Activated CD4-positive, alpha-beta T cell treated with anti-CD3 and anti-CD28 coated beads for 36 hours (primary cell): ENCODE measurements at regions not wholly inside any gene's neighbourhood (a gene's known extent, or its start where the extent isn't known, plus 50 kb on each side); places are given as distances from the start of the nearest gene placed in this dataset.
"Not testable (repeated sequence)": the region's sequence is repeated elsewhere in the genome, so short reads cannot be mapped to it uniquely, and the experiment has no call there.

Source experiments
- ATAC-seq: fragments of 200-7000 bp; cut with Tn5 transposase; one replicate; pipeline ENCODE4 v1.10.0; 2021; ENCODE audit warnings: mild to moderate bottlenecking, moderate library complexity
- CTCF ChIA-PET: fragments of 350-600 bp; sonication (Branson Sonifier 250); formaldehyde crosslinking; loops from one replicate; lab custom pipeline; 2021; ENCODE audit warnings: antibody characterized with exemption; lab: Charles Lee
- POLR2A ChIA-PET: fragments of 350-600 bp; sonication (Branson Sonifier 250); formaldehyde crosslinking; loops from one replicate; lab custom pipeline; 2021; ENCODE audit warnings: antibody characterized with exemption, inconsistent platforms; lab: Charles Lee
- DNase-seq: peaks from one replicate; pipeline ENCODE4 v3.0.0-alpha.2; 2020
- H3K27ac Mint-ChIP-seq: one replicate; pipeline ENCODE4 v1.8.0; 2021; ENCODE audit warnings: mixed read lengths
- H3K27me3 Mint-ChIP-seq: one replicate; pipeline ENCODE4 v1.8.0; 2021; ENCODE audit warnings: mixed read lengths
- H3K36me3 Mint-ChIP-seq: one replicate; pipeline ENCODE4 v1.8.0; 2021; ENCODE audit warnings: low read depth, mixed read lengths
- H3K4me1 Mint-ChIP-seq: one replicate; pipeline ENCODE4 v1.8.0; 2021; ENCODE audit warnings: mixed read lengths
- H3K4me3 Mint-ChIP-seq: one replicate; pipeline ENCODE4 v1.8.0; 2021; ENCODE audit warnings: mild to moderate bottlenecking, moderate library complexity, mixed read lengths
- H3K9me3 Mint-ChIP-seq: one replicate; pipeline ENCODE4 v1.8.0; 2021; ENCODE audit warnings: low read depth, mixed read lengths
- intact Hi-C, 2 experiments: fragments of 100-400 bp; cut with DNase I in 1 of 2; cut with micrococcal nuclease in 1 of 2; formaldehyde crosslinking; loops; one replicate each; pipeline versions ENCODE4 v1.14.2 to v1.15.1; 2022 to 2024; cut with DNase I, micrococcal nuclease

DNA sequence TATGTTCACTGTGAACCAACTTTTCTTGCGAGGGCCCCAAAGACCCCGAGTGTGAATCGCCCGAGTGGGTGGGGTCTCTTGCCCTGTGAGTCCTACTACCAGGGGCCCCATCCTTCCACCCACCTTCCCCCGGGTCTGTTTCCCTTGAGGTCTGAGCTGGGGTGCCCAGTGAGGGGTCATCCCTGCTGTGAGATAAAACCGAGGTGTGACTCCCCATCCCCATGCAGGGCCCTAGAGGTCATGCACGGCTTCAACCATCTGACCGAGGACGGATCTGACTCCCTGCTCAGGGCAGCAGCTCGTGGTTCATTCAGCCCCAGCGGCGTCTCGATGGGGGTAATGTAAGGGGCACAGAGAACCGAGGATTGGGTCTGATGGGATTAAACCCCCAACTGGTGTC, 103.1 kb upstream of the SULF2 start:
- intact Hi-C loops = no loop called here
- ATAC-seq (no peak), DNase-seq (no peak)
- ChIA-PET CTCF (no interaction called here), POLR2A (no interaction called here)
- Mint-ChIP-seq H3K27me3 (no peaks in the 10 kb centered on the region), H3K4me3 (no peak overlapping the region), H3K9me3 (no peaks in the 10 kb centered on the region), H3K27ac (no peak overlapping the region), H3K4me1 (no peaks in the 10 kb centered on the region), H3K36me3 (no peaks in the 10 kb centered on the region)

DNA sequence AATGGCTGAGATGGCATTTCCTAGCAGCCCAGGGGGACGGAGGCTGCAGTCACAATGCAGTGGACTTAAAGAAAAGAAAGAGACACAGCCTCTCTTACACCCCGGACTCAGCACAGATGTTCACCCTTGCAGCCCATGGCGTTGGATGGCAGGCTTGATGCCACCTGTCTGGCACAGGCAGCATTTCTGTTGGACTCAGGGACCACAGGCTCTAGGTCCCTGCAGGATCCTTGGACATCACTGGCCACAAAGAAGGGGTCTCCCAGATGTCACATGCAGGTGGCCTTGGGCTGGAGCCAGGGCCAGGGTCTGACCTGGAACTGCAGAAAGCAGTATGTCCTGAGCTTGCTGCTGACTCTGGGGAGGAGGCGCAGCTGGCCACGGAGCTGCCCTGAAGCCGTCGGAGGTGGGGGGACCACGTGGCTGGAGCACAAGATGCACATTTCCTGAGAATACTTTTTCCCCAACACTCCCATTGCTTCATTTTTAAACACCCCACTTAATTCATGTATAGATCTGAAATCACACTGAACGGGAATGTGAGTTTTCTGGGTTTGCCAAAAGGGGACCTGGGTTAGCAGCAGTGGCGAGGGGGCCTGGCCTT, 102.3 kb upstream of the SULF2 start:
- H3K27ac Mint-ChIP-seq = no peak overlapping the region
- H3K36me3 Mint-ChIP-seq = no peaks in the 10 kb centered on the region
- no peaks in the 10 kb centered on the region for H3K4me1 Mint-ChIP-seq
- intact Hi-C loops = no loop called here
- ChIA-PET POLR2A (no interaction called here), CTCF (no interaction called here)
- no peak for DNase-seq
- ATAC-seq = no peak
- no peaks in the 10 kb centered on the region for H3K27me3 Mint-ChIP-seq
- no peaks in the 10 kb centered on the region for H3K9me3 Mint-ChIP-seq
- no peak overlapping the region for H3K4me3 Mint-ChIP-seq

DNA sequence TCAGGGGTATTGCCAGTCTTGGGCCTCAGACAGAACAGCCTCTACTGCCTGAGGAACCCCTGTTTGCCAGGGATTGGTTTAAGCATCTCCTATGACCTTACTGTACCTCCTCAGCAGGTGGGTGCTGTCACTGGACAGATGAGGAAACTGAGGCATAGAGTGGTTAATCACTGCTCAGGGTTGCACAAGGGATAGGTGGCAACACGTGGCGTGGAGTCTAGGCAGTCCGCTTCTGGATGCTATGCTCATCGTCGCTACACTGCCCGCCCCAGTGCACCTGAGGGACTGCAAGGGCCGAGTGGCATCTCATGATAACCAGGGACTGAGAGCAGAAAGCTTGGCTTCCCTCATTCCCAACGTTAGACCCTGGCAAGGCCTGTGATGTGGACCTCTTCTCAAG, 101.8 kb upstream of the SULF2 start:
- POLR2A ChIA-PET = no interaction called here
- Mint-ChIP-seq H3K4me1 (no peaks in the 10 kb centered on the region), H3K9me3 (no peaks in the 10 kb centered on the region), H3K27me3 (no peaks in the 10 kb centered on the region), H3K4me3 (no peak overlapping the region), H3K36me3 (no peaks in the 10 kb centered on the region), H3K27ac (no peak overlapping the region)
- intact Hi-C loops = no loop called here
- ATAC-seq = no peak
- no peak for DNase-seq
- CTCF ChIA-PET = no interaction called here

DNA sequence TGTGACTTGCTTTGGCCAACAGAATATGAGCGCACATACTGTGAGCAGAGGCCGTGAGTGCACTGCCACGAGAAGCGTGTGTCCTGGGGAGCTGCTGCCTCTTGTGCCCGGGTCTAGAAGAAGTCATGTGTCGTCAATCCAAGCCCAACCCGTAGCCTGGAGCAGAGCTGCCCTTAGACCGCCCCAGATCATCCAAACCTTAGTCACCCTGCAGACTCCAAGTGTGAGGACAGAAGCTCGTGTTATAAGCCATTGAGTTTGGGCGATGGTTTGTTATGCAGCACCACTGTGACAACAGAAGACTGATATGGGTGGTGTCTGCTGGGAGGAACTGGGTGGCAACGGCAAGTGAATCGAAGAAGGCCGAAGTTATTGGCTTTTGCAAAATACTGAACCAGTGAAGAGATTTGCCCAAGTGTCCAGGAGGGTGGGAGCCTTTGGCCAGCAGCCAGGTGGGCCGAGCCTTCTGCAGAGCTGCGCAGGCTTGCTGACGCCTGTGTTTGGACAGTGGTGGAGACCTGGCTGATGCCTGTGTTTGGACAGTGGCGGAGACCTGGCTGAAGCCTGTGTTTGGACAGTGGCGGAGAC, 101.3 kb upstream of the SULF2 start:
- H3K4me1 Mint-ChIP-seq = no peaks in the 10 kb centered on the region
- intact Hi-C loops = no loop called here
- ChIA-PET POLR2A (no interaction called here), CTCF (no interaction called here)
- DNase-seq (no peak), ATAC-seq (no peak)
- H3K27ac Mint-ChIP-seq = no peak overlapping the region
- H3K27me3 Mint-ChIP-seq = no peaks in the 10 kb centered on the region
- no peak overlapping the region for H3K4me3 Mint-ChIP-seq
- H3K36me3 Mint-ChIP-seq = no peaks in the 10 kb centered on the region
- H3K9me3 Mint-ChIP-seq = no peaks in the 10 kb centered on the region

DNA sequence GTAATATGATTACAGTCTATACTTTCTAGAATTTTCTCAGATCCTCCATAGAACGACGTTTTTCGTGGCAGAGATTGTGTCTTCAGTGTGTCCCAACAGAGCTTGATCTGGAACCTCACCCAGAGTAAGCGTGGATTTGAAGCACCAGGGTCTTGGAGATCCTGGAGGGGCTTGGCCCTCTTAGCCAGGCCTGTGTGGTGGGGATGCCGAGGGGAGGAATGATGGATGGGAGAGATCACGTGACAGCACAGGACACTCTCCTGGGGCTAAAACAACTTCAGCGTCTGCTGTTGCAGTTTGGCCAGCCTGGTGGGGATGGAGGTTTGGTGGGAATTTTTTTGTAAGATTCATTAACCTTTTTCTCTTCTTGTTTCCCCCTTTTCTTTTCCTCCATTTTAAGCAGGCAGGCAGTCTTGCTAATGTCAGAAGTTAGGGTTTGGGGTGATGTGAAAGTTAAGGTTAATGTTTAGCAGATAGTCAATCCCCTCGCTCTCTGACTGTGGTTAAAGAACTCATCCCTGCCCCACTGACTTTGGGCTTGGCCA, 100.7 kb upstream of the SULF2 start:
- ChIA-PET POLR2A (no interaction called here), CTCF (no interaction called here)
- H3K9me3 Mint-ChIP-seq = no peaks in the 10 kb centered on the region
- no peaks in the 10 kb centered on the region for H3K27me3 Mint-ChIP-seq
- H3K27ac Mint-ChIP-seq = no peak overlapping the region
- no peaks in the 10 kb centered on the region for H3K36me3 Mint-ChIP-seq
- H3K4me3 Mint-ChIP-seq = no peak overlapping the region
- DNase-seq (no peak), ATAC-seq (no peak)
- no peaks in the 10 kb centered on the region for H3K4me1 Mint-ChIP-seq
- intact Hi-C loops = no loop called here

DNA sequence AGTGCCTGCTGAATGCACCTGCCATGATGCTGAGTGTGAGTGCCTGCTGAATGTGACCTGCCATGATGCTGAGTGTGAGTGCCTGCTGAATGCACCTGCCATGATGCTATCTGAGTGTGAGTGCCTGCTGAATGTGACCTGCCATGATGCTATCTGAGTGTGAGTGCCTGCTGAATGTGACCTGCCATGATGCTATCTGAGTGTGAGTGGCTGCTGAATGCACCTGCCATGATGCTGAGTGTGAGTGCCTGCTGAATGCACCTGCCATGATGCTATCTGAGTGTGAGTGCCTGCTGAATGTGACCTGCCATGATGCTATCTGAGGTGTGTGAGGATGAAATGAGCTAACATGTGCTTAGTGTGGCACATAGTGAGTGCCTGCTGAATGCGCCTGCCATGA, 98.7 kb upstream of the SULF2 start:
- CTCF ChIA-PET, DNase-seq, intact Hi-C loops, POLR2A ChIA-PET, H3K36me3 Mint-ChIP-seq, H3K4me3 Mint-ChIP-seq, H3K27ac Mint-ChIP-seq, H3K27me3 Mint-ChIP-seq, H3K9me3 Mint-ChIP-seq, H3K4me1 Mint-ChIP-seq, ATAC-seq: not testable (repeated sequence)

DNA sequence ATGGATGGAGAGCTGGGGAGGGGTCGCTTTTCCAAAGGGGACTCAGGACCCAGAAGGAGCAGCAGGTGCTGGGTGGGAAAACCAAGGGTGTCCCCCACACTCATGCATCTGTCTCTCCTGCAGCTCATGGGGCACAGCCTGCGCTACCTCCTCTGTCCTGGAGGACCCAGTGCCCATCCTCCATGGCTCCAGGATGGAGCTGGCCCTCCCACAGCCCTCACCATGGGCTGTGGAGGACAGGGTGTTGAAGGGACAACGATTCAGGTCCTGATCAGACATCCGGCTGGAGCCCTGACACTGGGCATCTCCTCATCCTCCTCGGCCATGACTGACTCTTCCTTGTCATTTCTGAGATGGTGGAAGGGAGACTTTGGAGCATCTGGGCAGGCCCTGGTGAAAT, 97.9 kb upstream of the SULF2 start:
- Mint-ChIP-seq H3K9me3 (no peaks in the 10 kb centered on the region), H3K27ac (no peak overlapping the region), H3K4me3 (no peak overlapping the region), H3K36me3 (no peaks in the 10 kb centered on the region), H3K4me1 (no peaks in the 10 kb centered on the region), H3K27me3 (no peaks in the 10 kb centered on the region)
- CTCF ChIA-PET = no interaction called here
- intact Hi-C loops = no loop called here
- no peak for DNase-seq
- no peak for ATAC-seq
- POLR2A ChIA-PET = no interaction called here

DNA sequence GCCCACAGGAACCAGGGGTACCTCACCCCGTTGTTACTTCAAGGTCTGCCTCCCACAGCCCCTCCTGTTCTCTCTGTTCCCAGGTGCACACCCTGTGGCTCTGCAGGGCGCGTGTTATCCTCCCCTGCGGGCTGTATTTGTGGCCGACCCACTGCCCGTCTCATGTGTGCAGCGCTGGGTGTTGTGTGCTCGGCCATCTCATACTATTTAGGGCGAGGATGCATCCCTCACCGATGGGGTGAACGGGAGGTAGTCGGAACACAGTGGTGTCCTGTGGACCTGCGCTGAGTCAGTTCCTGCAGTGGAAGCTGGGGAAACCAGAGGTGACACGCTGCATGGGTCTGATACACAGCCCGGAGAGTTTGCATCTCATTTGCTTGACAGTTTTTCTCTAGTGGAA, 94.5 kb upstream of the SULF2 start:
- DNase-seq (no peak), ATAC-seq (no peak)
- Mint-ChIP-seq H3K4me3 (no peak overlapping the region), H3K9me3 (no peaks in the 10 kb centered on the region), H3K4me1 (no peaks in the 10 kb centered on the region), H3K36me3 (no peaks in the 10 kb centered on the region), H3K27ac (no peak overlapping the region), H3K27me3 (peaks cover 2% of the 10 kb centered on the region)
- CTCF ChIA-PET = no interaction called here
- POLR2A ChIA-PET = no interaction called here
- intact Hi-C loops = no loop called here

DNA sequence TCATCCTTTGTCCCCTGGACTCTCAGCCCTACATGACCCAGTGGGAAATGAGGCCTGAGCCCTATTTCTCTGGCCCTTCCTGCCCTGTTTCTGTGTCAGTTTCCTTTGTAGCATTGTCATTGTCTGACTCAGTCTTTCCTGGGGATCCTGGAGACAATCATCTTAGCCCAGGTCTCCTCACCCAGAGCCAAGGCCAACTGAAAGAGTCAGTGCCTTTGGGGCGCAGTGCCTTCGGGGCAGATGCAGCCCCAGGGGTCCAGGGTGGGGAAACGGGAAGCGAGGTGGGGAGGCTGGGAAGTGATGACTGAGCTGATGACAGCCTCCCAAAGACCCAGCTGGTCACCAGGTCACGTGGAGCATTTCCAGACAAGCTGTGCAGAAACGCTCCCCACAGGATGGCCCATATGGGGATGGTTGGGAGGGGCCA, 93.3 kb upstream of the SULF2 start:
- Mint-ChIP-seq H3K4me1 (no peaks in the 10 kb centered on the region), H3K4me3 (no peak overlapping the region)
- POLR2A ChIA-PET = no interaction called here

DNA sequence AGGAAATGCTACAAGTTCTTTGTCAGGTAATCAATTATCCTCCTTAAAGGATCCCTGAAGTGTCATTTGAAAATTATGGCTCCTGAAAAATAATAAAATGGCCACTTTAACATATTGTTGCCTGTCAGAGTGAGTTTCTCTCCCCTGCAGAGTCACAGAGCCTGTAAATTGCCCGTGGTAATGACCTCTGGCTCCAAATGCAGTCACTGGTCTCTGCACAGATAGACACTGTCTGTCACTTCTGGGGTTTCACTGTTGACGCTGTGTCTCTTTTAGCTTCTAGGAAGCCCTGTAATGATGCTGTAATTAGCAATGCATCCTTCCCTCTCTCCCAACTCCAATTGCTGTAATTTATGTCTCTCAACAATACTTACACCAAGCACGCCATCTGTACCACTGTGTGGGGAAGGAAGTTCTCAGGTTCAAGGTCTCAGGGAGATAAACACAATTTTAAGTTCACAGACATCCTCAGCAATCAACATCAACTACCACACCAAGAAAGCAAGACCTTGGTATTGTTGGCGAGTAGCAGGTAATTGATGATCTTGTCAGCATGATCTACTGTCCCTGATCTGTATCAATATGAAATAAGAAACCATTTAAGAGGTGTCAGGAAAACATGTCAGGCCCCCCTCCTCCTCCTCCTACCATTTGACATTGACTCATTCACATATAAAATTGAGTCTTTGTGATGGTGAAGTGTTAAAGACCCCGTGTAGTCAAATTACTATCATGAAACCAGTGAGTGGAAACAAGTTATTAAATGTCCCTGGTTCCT, 91.2 kb upstream of the SULF2 start:
- H3K4me1 Mint-ChIP-seq = no peaks in the 10 kb centered on the region

More for the DNA sequence above, 93.3 kb upstream of the SULF2 start:
- intact Hi-C loops = no loop called here
- Mint-ChIP-seq H3K27me3 (peaks cover 2% of the 10 kb centered on the region), H3K9me3 (no peaks in the 10 kb centered on the region), H3K27ac (no peak overlapping the region), H3K36me3 (no peaks in the 10 kb centered on the region)
- CTCF ChIA-PET = no interaction called here
- no peak for ATAC-seq
- no peak for DNase-seq

DNA sequence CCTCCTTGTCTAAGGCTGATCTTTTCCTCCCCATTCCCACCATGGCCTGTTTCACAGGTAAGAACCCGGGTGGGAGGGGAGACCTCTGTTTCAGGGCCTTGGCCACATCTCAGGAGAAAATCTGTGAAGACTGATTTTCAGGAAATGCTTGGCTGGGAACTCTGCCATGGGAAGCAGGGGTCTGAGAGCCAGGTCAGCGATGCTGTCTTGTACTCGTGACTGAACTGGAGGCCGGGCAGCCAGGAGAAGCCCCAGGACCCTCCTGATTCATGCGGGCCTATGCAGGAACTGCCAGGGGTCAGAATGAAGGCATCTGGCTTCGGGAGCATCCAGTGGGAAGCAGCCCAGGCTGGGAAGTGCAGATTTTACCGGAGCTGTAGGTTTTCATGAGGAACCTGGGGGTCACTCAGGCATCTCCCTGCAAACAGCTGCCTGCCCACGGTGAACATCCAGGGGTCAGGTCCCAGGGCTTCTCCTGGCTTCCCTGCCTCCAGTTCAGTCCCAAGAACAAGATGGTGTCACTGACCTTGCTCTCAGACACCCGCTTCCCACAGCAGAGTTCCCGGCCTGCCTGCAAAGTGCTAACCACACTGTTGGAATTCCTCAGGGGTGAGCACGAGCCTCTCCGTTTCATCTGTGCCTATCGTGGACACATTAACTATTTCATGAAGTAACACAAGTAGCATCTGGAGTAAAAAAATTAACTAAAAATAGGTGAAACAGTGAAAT, 90.2 kb upstream of the SULF2 start:
- no peak overlapping the region for H3K4me3 Mint-ChIP-seq
- H3K27me3 Mint-ChIP-seq = peaks cover 2% of the 10 kb centered on the region
- DNase-seq (no peak), ATAC-seq (no peak)
- H3K36me3 Mint-ChIP-seq = no peaks in the 10 kb centered on the region
- no peaks in the 10 kb centered on the region for H3K9me3 Mint-ChIP-seq
- no peaks in the 10 kb centered on the region for H3K4me1 Mint-ChIP-seq
- no peak overlapping the region for H3K27ac Mint-ChIP-seq
- ChIA-PET POLR2A (no interaction called here), CTCF (no interaction called here)
- intact Hi-C loops = no loop called here

More for the DNA sequence above, 91.2 kb upstream of the SULF2 start:
- ChIA-PET CTCF (no interaction called here), POLR2A (no interaction called here)
- DNase-seq (no peak), ATAC-seq (no peak)
- no peak overlapping the region for H3K27ac Mint-ChIP-seq
- no peak overlapping the region for H3K4me3 Mint-ChIP-seq
- H3K36me3 Mint-ChIP-seq = no peaks in the 10 kb centered on the region
- no peaks in the 10 kb centered on the region for H3K9me3 Mint-ChIP-seq
- peaks cover 2% of the 10 kb centered on the region for H3K27me3 Mint-ChIP-seq
- intact Hi-C loops = no loop called here
